NCI-H2196 (cell line): ENCODE measurements at regions not wholly inside any gene's neighbourhood (a gene's known extent, or its start where the extent isn't known, plus 50 kb on each side); places are given as distances from the start of the nearest gene placed in this dataset.
"Not testable (repeated sequence)": the region's sequence is repeated elsewhere in the genome, so short reads cannot be mapped to it uniquely, and the experiment has no call there.

Source experiments
- DNase-seq: peaks from one replicate; lab custom pipeline; 2025; ENCODE audit not compliant: unreplicated experiment; lab: John Stamatoyannopoulos, UW

DNA sequence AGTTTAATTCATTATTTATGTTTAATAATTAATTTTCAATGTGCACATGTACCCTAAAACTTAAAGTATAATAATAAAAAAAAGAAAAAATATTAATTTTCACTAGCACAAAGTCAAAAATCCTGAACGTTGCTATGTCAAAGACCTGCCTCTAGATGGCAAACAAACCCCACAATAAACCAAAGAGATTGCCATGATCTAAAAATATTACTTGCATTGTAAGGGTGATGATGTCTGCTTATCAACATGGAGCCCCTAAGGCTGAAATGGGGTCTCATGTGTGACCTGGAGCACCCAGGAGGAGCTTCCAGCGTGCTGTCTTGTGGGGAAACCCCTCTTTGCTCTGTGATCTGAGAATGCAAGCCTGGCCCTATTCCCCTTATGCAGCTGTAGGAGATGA lies 1259.3 kb downstream of the RPIA start:
- not testable (repeated sequence) for DNase-seq

DNA sequence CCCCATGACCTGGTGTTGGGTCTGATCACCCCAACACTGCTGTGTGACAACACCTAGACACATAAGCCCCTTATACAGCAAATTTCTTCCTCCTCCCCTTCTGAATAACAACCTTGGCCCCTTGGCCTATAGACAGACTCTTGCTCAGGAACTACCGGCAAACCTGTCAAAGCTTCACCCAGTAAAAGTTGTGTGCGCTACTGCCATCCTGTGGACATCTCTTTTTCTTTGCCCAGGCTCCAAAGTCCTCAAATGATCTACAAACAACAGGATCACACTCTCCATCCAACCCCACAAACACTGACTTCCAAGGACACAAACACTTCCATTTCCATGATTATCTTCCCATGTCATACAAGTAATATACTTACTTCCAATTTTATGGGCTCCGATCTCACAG lies 1265.8 kb downstream of the RPIA start:
- not testable (repeated sequence) for DNase-seq

DNA sequence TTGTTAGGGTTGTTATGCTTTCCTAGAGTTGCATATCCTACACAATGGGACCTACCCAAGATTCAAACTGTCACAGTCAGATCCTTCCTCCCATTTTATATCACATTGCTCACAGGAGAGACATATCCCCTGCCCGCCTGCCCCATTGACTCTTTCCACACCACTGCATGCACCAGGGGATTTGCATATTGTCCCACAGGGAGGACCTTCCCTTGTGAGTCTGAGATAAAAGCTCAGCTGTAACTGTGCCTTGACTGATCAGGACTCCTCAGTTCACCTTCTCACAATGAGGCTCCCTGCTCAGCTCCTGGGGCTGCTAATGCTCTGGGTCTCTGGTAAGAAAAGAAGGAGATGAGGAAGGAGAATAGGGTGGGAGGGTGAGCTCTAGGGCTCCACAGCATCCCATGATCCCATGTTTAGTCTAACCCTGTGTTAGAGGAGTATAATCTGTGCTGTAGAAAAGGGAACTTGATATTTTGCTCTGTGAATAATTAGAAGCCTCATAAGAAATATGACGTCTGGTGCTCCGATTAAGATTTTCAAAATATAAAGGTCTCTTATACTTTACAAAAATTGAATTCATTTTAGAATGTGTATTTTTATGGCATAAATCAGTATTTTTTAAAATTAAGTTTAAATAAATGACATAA lies 1268.4 kb downstream of the RPIA start:
- DNase-seq = not testable (repeated sequence)

GRCh38 chr2:89960570-89960969 lies 1269.1 kb downstream of the RPIA start:
- DNase-seq = not testable (repeated sequence)

DNA sequence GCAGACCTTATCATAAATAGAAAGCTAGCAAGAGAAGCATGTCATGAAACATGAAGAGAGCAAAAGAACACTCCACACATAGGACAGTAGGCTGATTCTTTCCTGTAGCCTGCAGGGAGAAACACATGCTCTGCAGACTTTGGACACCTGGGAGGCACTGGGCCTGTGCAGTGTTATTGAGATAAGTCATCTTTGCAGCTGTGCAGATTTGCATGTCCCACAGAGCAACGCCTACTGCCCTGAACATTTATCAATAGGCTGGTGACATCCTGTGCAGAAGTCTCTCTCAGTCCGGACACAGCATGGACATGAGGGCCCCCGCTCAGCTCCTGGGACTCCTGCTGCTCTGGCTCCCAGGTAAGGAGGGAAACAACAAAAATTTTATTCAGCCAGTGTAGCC lies 1277.1 kb downstream of the RPIA start:
- DNase-seq = not testable (repeated sequence)

DNA sequence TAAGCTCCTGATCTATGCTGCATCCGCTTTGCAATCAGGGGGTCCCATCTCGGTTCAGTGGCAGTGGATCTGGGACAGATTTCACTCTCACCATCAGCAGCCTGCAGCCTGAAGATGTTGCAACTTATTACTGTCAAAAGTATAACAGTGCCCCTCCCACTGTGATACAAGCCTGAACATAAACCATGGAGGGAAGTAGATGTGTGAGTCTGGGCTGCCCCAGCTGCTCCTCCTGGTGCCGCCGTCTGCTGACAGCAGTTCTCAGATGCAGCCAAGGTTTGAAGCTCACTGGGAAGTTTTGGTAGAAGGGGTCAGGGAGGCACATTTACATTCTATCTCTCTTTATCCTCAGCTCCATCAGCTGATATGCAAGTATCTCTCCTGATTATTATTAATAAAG lies 1277.7 kb downstream of the RPIA start:
- not testable (repeated sequence) for DNase-seq

DNA sequence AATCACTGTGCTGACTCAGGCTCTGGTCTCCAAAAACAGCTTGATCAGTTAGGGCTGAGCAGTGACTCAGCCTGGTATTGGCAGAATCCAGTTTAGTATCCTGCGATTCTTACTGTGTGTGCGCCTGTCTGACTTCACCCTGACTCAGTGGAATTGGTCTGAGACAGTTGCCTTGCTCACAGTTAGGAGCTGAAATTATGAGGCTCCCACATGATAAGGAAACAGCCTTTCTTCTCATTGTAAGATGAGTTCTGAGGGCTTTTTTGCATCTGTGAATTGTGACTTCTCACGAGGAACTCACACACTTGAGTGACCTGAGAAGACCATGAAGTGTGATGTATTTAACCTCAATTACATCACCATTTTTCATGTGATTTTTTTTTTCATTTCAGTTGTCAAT lies 1282.4 kb downstream of the RPIA start:
- not testable (repeated sequence) for DNase-seq

GRCh38 chr2:89979826-89980537 lies 1288.5 kb downstream of the RPIA start:
- DNase-seq = not testable (repeated sequence)

DNA sequence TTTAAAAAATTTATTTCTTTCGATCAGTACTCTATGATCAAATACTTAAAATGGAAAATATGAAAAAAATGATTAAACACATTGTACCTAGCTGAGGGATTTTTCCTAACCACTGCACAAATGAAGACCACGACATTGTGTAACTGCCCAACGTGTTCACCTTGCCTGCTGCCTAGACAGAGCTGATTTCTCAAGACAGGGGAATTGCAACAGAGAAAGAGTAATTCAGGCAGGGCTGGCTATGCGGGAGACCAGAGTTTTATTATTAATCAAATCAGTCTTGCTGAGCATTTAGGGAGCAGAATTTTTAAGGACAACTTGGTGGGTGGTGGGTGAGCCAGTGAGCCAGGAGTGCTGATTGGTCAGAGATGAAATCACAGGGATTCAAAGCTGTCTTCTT lies 1290.8 kb downstream of the RPIA start:
- DNase-seq = not testable (repeated sequence)

- DNase-seq = not testable (repeated sequence)
Measured at GRCh38 chr2:89985650-89986049, 1294.2 kb downstream of the RPIA start.

- not testable (repeated sequence) for DNase-seq
Measured at GRCh38 chr2:89986532-89986931, 1295.1 kb downstream of the RPIA start.

GRCh38 chr2:89996779-89997178 lies 1305.3 kb downstream of the RPIA start:
- not testable (repeated sequence) for DNase-seq

- not testable (repeated sequence) for DNase-seq
Measured at GRCh38 chr2:90004553-90004952, 1313.1 kb downstream of the RPIA start.

DNA sequence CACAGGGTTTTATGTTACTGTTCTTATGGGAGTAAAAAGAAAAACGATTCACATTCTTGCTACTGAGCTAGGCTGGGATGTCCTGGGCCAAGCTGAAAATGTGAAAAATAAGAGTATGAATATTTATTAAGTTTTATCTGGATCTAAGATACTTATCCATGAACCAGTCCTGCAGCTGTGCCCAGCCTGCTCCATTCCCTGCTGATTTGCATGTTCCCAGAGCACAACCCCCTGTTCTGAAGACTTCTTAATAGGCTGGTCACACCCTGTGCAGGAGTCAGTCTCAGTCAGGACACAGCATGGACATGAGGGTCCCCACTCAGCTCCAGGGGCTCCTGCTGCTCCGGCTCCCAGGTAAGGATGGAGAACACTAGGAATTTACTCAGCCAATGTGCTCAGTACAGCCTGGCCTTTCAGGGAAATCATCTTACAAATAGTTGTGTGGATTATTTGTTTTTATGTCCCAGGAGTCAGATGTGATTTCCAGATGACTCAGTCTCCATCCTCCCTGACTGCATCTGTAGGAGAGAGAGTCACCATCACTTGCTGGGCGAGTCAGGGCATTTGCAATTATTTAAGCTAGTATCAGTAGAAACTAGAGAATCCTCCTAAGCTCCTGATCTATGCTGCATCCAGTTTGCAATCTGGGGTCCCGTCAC lies 1319.1 kb downstream of the RPIA start:
- DNase-seq = not testable (repeated sequence)

- not testable (repeated sequence) for DNase-seq
Measured at GRCh38 chr2:90011101-90011443, 1319.6 kb downstream of the RPIA start.

GRCh38 chr2:90019908-90020307 lies 1328.4 kb downstream of the RPIA start:
- DNase-seq = not testable (repeated sequence)

DNA sequence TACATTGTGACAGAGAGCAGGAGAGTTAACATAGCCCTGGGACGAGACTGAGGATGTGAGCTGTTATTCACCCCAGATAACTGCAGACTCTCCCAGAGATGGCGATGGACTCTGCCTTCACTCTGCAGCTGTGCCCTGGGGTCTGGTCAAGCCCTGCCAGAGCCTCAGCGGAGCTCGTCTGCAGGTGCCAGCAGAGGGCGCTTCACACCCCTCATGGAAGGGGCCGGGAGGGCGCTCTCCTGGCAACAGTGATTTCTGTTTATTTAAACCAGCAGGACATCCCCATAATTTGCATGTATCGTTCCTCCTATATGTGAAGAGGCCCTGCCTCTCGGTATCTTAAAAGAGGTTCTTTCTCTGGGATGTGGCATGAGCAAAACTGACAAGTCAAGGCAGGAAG lies 1329.8 kb downstream of the RPIA start:
- not testable (repeated sequence) for DNase-seq

DNA sequence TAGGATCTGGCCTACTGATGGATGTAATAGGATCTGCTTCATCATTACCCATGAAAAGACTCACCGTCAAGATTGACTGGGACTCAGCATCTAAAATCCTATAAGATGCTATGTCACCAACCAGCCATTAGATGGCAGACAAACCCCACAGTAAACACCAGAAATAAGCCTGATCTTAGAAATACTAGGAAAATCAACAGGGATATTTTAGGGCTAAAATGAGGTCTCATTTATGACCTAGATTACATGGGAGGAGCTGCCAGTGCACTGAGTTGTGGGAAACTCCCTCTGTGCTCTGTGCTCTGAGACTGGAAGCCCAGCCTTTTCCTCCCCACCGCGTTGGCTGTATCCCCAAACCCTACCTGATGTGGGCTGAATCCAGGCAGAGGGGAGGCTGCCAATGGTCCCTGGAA lies 1335.8 kb downstream of the RPIA start:
- DNase-seq = not testable (repeated sequence)

GRCh38 chr2:90028381-90029079 lies 1337.1 kb downstream of the RPIA start:
- not testable (repeated sequence) for DNase-seq

GRCh38 chr2:90029080-90029428 lies 1337.6 kb downstream of the RPIA start:
- DNase-seq = not testable (repeated sequence)

- DNase-seq = not testable (repeated sequence)
Measured at GRCh38 chr2:90032269-90032668, 1340.8 kb downstream of the RPIA start.
